Spleen (tissue), 11 donors: ENCODE measurements at regions not wholly inside any gene's neighbourhood (a gene's known extent, or its start where the extent isn't known, plus 50 kb on each side); places are given as distances from the start of the nearest gene placed in this dataset.

Source experiments
- DNase-seq: peaks from one replicate; pipeline ENCODE4 v3.0.0-alpha.2; 2020
- H3K27ac ChIP-seq, 8 donors: fragments of 200-600 bp; sonication (generic) in 7 of 8; 1 replicate in 4 of 8; 2 replicates in 4 of 8; pipeline versions ENCODE4 v1.5.0 to v1.8.0; 2016 to 2021; ENCODE audit warnings: inconsistent platforms in 4 of 8, mild to moderate bottlenecking in 4 of 8, moderate library complexity in 1 of 8
- H3K27me3 ChIP-seq, 7 donors: fragments of 200-600 bp; sonication (generic) in 6 of 7; replicated peaks in 1 of 7; 1 replicate in 4 of 7; 2 replicates in 3 of 7; pipeline versions ENCODE4 v1.5.0 to v1.8.0; 2016 to 2021; ENCODE audit warnings: inconsistent platforms in 3 of 7, mild to moderate bottlenecking in 1 of 7
- H3K36me3 ChIP-seq, 6 donors: fragments of 200-600 bp; sonication (generic) in 5 of 6; 1 replicate in 4 of 6; 2 replicates in 2 of 6; pipeline versions ENCODE4 v1.5.0 to v1.8.0; 2016 to 2021; ENCODE audit warnings: inconsistent platforms in 2 of 6
- H3K4me1 ChIP-seq, 6 donors: fragments of 200-600 bp; sonication (generic) in 5 of 6; 1 replicate in 3 of 6; 2 replicates in 3 of 6; pipeline versions ENCODE4 v1.5.0 to v1.8.0; 2016 to 2021; ENCODE audit warnings: inconsistent platforms in 3 of 6
- H3K4me3 ChIP-seq, 8 donors: fragments of 200-600 bp; sonication (generic) in 7 of 8; 1 replicate in 4 of 8; 2 replicates in 4 of 8; pipeline versions ENCODE4 v1.5.0 to v1.8.0; 2016 to 2021; ENCODE audit warnings: inconsistent platforms in 4 of 8, mild to moderate bottlenecking in 4 of 8, moderate library complexity in 2 of 8
- H3K9me3 ChIP-seq, 8 donors: fragments of 200-600 bp; sonication (generic) in 7 of 8; 1 replicate in 4 of 8; 2 replicates in 4 of 8; pipeline versions ENCODE4 v1.5.0 to v1.8.0; 2016 to 2021; ENCODE audit warnings: inconsistent platforms in 4 of 8
- POLR2A ChIP-seq, 3 donors: fragments of 450-650 bp; IDR thresholded peaks; one replicate each; pipeline ENCODE4 v1.5.1; 2017; ENCODE audit warnings: antibody characterized with exemption in 3 of 3, mild to moderate bottlenecking in 1 of 3
- POLR2AphosphoS5 ChIP-seq, 3 donors: sonication (generic); formaldehyde crosslinking; IDR thresholded peaks; one replicate each; pipeline ENCODE4 v1.5.1; 2017; ENCODE audit warnings: antibody characterized with exemption in 3 of 3
- WGBS, 5 donors: extraction: QIAGEN DNeasy Blood & Tissue Kit in 3 of 5; methylation state at CpG; one replicate each; pipeline versions ENCODE4 v1.1.5 to v1.1.7; 2013 to 2018; 5-methylcytosine and 5-hydroxymethylcytosine counted together
- intact Hi-C: fragments of 100-400 bp; cut with DNase I; formaldehyde crosslinking; loops from one replicate; pipeline ENCODE4 v1.15.0; 2023; ENCODE audit warnings: low total_unique reads
- TF ChIP-seq, protein P1 (sequence below), 11 experiments: fragments of 200-600 bp in 7 of 11; fragments of 450-650 bp in 4 of 11; sonication (generic) in 4 of 11; IDR thresholded peaks in 8 of 11; conservative IDR thresholded peaks in 3 of 11; 1 replicate in 7 of 11; 2 replicates in 4 of 11; pipeline versions ENCODE4 v1.4.0 to v1.8.0; 2016 to 2021; ENCODE audit warnings: antibody characterized with exemption in 11 of 11, inconsistent platforms in 4 of 11, mild to moderate bottlenecking in 1 of 11
- donor health status: healthy with polysubstance abuse.
- donor health status: DM: no; HTN: no; CAD: no; lungs with moderate emphysema.
- donor health status: DM: no; HTN: no; CAD: no.
- donor health status: Bipolar disorder and iron deficiency.
- donor health status: healthy.
- donor health status: DM: no; HTN: no; CAD: no.
- donor health status: DM: yes; HTN: yes; CAD: no.

- H3K4me1 ChIP-seq: peaks cover 0 to 12% (median 4%) of the 10 kb centered on the region in 6 donors
- H3K4me3 ChIP-seq: no peak overlapping the region
- H3K9me3 ChIP-seq: peaks cover 6 to 55% (median 47%) of the 10 kb centered on the region in 8 donors
- no peak overlapping the region for H3K27ac ChIP-seq
- H3K36me3 ChIP-seq: no peaks in the 10 kb centered on the region
- DNase-seq: no peak
- intact Hi-C loops: no loop called here
- no peaks in the 10 kb centered on the region for H3K27me3 ChIP-seq
- no peak for TF ChIP-seq POLR2A (IDR thresholded peaks at IDR 0.05)
- TF ChIP-seq, protein P1, sequence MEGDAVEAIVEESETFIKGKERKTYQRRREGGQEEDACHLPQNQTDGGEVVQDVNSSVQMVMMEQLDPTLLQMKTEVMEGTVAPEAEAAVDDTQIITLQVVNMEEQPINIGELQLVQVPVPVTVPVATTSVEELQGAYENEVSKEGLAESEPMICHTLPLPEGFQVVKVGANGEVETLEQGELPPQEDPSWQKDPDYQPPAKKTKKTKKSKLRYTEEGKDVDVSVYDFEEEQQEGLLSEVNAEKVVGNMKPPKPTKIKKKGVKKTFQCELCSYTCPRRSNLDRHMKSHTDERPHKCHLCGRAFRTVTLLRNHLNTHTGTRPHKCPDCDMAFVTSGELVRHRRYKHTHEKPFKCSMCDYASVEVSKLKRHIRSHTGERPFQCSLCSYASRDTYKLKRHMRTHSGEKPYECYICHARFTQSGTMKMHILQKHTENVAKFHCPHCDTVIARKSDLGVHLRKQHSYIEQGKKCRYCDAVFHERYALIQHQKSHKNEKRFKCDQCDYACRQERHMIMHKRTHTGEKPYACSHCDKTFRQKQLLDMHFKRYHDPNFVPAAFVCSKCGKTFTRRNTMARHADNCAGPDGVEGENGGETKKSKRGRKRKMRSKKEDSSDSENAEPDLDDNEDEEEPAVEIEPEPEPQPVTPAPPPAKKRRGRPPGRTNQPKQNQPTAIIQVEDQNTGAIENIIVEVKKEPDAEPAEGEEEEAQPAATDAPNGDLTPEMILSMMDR (IDR thresholded peaks at IDR 0.05 in 8 of 11, conservative IDR thresholded peaks at IDR 0.05 in 3 of 11): no peak
- no peak for TF ChIP-seq POLR2AphosphoS5 (IDR thresholded peaks at IDR 0.05)
- 83 to 92% (median 85%) methylated on average over 2 of the region's 2 CpGs for WGBS, 5 donors
These were observed 57.0 kb upstream of the TNFSF18 start for GRCh38 chr1:173107696-173108095.

DNA sequence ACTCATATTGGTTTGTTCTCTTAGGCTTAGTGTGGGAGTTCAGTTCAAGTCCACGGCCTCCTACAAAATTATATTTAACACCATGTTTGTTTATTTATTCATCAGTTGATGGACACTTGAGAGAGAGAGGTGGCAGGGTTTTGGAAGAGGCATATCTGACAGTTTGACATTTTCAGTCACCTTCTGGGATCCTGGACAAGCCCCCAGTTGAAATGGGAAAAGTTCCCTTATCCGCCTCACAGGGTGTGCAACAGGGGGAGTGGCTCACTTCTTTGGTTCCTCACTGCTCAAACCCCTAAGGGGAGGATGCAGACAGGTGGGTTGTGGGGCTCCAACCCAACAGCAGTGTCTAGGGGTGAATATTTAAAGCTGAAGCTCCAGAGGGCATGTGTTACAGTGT, 52.3 kb upstream of the TNFSF18 start:
- TF ChIP-seq POLR2AphosphoS5 (IDR thresholded peaks at IDR 0.05) (no peak), POLR2A (IDR thresholded peaks at IDR 0.05) (no peak)
- TF ChIP-seq, protein P1 (IDR thresholded peaks at IDR 0.05 in 8 of 11, conservative IDR thresholded peaks at IDR 0.05 in 3 of 11): no peak
- H3K4me1 ChIP-seq: no peaks in the 10 kb centered on the region
- H3K9me3 ChIP-seq: peaks cover 3 to 43% (median 37%) of the 10 kb centered on the region in 8 donors
- no peaks in the 10 kb centered on the region for H3K36me3 ChIP-seq
- no peak overlapping the region for H3K4me3 ChIP-seq
- H3K27me3 ChIP-seq: no peaks in the 10 kb centered on the region
- intact Hi-C loops: no loop called here
- WGBS, 5 donors: 93 to 98% (median 96%) methylated on average over 2 of the region's 2 CpGs
- no peak overlapping the region for H3K27ac ChIP-seq
- DNase-seq: no peak

DNA sequence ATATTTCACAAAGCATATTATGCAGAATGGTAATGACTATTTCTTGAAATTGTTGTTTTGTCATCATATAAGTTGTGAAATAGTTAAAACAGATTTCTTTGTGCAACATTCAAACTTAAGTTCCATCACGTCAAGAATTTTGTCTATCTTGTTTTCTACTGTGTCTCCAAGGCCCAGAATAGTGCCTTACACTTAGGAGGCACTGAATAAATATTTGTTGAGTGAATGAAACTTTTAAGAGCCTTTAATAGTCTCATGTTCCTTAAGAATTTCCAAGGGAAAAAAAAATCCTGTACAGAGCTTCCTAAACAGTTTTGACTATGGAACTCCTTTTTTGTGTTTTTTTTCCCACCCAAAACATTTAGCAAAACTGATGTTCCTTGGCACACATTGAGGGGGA, 50.8 kb upstream of the TNFSF18 start:
- H3K4me3 ChIP-seq: no peak overlapping the region
- intact Hi-C loops: no loop called here
- no peak overlapping the region for H3K27ac ChIP-seq
- H3K27me3 ChIP-seq: no peaks in the 10 kb centered on the region
- TF ChIP-seq, protein P1 (IDR thresholded peaks at IDR 0.05 in 8 of 11, conservative IDR thresholded peaks at IDR 0.05 in 3 of 11): no peak
- no peak for TF ChIP-seq POLR2AphosphoS5 (IDR thresholded peaks at IDR 0.05)
- no peak for TF ChIP-seq POLR2A (IDR thresholded peaks at IDR 0.05)
- DNase-seq: no peak
- H3K36me3 ChIP-seq: no peaks in the 10 kb centered on the region
- peaks cover 3 to 31% (median 24%) of the 10 kb centered on the region in 8 donors for H3K9me3 ChIP-seq
- no peaks in the 10 kb centered on the region for H3K4me1 ChIP-seq
- WGBS, 5 donors: 61 to 75% (median 73%) methylated on average over 1 of the region's 1 CpG

GRCh38 chr1:173100476-173101107, 49.9 kb upstream of the TNFSF18 start:
- Histone ChIP-seq H3K4me3 (no peak overlapping the region), H3K9me3 (peaks cover 3 to 31% (median 22%) of the 10 kb centered on the region in 8 donors), H3K27ac (no peak overlapping the region), H3K27me3 (no peaks in the 10 kb centered on the region), H3K36me3 (no peaks in the 10 kb centered on the region), H3K4me1 (no peaks in the 10 kb centered on the region)
- intact Hi-C loops: no loop called here
- 95 to 99% (median 98%) methylated on average over 1 of the region's 1 CpG for WGBS, 5 donors
- TF ChIP-seq POLR2A (IDR thresholded peaks at IDR 0.05) (no peak), POLR2AphosphoS5 (IDR thresholded peaks at IDR 0.05) (no peak)
- TF ChIP-seq, protein P1 (IDR thresholded peaks at IDR 0.05 in 8 of 11, conservative IDR thresholded peaks at IDR 0.05 in 3 of 11): no peak
- DNase-seq: no peak
